AG04449 (cell line): ENCODE measurements at regions not wholly inside any gene's neighbourhood (a gene's known extent, or its start where the extent isn't known, plus 50 kb on each side); places are given as distances from the start of the nearest gene placed in this dataset.
A peak's percentile ranks its signal among the peaks of the same experiment; 100 is the strongest.

Experiments
- CTCF ChIA-PET: fragments of 350-600 bp; formaldehyde crosslinking; extraction: SDS; loops from one replicate; lab custom pipeline; 2021; ENCODE audit warnings: antibody characterized with exemption; lab: Yijun Ruan, JAX
- POLR2A ChIA-PET: fragments of 400-600, 350-600 bp; formaldehyde crosslinking; extraction: SDS; loops from one replicate; lab custom pipeline; 2020; ENCODE audit warnings: antibody characterized with exemption, inconsistent platforms; lab: Yijun Ruan, JAX
- DNase-seq: peaks from one replicate; pipeline ENCODE4 v3.0.0-alpha.2; 2010; ENCODE audit warnings: low read depth, low spot score
- H3K4me3 ChIP-seq: 2 replicates; pipeline ENCODE4 v1.5.1; 2011; ENCODE audit warnings: low read depth, mild to moderate bottlenecking, control low read depth, low read length
- TF ChIP-seq, protein P1 (sequence below): IDR thresholded peaks from one replicate; pipeline ENCODE4 v1.5.1; 2011; ENCODE audit warnings: mild to moderate bottlenecking, moderate library complexity, low read length, control low read depth, inconsistent platforms; ENCODE audit not compliant: insufficient read depth; ENCODE audit errors: missing control alignments

DNA sequence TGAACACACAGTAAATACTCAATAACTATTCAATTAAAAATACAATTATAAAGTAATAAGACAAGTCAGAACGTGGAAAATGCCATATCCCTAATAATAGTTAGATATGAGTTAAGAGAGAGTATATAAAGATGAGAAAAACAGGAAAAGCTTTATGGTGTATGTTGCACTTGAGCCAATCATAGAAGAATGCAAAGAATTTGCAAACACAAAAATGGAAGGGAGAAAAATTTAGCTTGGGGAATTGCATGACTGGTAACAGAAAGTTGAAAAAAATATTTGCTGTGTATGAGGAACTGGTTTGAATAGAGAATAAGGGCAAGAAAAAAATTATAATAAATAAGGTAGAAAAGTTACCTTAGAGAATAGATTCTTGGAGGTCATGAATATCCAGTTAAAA lies 739.6 kb upstream of the CXADR start:
- ChIA-PET POLR2A (no interaction called here), CTCF (no interaction called here)
- TF ChIP-seq, protein P1, sequence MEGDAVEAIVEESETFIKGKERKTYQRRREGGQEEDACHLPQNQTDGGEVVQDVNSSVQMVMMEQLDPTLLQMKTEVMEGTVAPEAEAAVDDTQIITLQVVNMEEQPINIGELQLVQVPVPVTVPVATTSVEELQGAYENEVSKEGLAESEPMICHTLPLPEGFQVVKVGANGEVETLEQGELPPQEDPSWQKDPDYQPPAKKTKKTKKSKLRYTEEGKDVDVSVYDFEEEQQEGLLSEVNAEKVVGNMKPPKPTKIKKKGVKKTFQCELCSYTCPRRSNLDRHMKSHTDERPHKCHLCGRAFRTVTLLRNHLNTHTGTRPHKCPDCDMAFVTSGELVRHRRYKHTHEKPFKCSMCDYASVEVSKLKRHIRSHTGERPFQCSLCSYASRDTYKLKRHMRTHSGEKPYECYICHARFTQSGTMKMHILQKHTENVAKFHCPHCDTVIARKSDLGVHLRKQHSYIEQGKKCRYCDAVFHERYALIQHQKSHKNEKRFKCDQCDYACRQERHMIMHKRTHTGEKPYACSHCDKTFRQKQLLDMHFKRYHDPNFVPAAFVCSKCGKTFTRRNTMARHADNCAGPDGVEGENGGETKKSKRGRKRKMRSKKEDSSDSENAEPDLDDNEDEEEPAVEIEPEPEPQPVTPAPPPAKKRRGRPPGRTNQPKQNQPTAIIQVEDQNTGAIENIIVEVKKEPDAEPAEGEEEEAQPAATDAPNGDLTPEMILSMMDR, result no peak
- no peak overlapping the region for H3K4me3 ChIP-seq
- DNase-seq, result peak; percentile 7

DNA sequence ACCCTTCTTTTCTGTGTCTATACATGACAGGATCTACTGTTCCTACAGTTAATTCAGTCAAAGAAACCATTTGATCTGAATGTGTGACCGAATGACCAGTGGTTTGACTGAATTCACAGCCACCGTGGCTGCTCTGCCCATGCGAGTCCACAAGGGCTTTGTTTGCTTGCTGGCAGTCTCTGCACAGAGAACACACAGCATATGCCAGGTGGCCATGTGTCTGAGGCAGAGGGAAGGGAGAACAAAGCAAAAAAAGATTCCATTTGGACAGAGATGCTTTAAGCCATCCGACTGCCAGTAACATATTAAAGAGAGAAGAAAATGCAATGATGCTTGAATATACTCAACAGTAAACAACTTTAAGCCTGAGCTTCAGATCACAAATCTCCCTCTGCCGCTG lies 737.8 kb upstream of the CXADR start:
- no peak for DNase-seq
- CTCF ChIA-PET, result no interaction called here
- POLR2A ChIA-PET, result no interaction called here
- TF ChIP-seq, protein P1, result no peak
- no peak overlapping the region for H3K4me3 ChIP-seq

DNA sequence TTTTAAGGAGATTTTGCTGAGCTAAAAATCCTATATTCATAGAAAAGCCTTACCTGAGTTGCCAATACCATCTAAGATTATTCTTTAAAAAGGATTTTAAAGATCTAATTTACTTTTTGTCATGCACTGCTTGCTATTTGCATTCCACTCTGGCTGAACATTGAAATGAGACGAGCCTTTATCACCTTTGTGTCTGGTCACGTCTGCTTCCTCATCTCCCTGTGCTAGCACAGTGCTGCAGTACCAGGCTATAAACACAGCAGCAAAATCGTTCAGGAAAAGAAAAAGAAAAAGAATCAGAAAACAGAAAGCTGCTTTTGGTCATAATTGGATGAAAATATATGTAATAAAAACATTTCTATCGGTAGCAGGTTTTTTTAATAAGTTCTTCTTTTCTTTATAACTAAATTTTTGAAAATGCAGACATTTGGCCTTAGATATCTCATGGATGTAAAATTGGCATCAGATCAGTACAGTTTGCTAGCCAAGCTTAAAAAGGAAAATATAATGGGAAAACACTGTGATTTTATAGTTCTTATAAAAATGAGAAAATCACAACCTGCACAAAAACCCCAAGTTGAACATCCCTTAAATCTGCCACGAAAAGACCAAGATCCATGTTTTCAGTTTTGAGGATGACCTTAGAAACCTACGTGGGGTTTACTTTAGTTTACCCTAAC lies 735.7 kb upstream of the CXADR start:
- TF ChIP-seq, protein P1, result no peak
- H3K4me3 ChIP-seq, result no peak overlapping the region
- ChIA-PET POLR2A (no interaction called here), CTCF (no interaction called here)
- DNase-seq, result no peak

DNA sequence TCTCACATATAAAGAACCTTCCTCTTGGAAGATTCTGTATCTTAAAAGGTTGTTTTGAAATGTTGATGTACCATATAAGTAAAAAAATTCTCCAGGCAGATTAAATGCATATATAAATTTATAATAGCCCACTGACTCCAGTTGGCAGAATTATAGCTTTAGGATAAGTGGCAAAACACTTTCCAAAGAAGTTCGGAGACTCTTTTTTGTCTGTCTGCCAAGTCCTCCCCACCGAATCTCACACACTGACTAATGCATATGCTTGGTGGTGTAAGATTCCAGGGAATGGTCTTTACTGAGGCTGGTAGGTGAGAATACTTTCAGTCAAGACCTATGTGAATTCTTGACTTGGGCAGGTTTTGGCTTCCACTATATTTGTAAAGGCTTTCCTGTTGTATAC lies 724.3 kb upstream of the CXADR start:
- TF ChIP-seq, protein P1, result no peak
- ChIA-PET POLR2A (no interaction called here), CTCF (no interaction called here)
- no peak overlapping the region for H3K4me3 ChIP-seq
- DNase-seq, result no peak

DNA sequence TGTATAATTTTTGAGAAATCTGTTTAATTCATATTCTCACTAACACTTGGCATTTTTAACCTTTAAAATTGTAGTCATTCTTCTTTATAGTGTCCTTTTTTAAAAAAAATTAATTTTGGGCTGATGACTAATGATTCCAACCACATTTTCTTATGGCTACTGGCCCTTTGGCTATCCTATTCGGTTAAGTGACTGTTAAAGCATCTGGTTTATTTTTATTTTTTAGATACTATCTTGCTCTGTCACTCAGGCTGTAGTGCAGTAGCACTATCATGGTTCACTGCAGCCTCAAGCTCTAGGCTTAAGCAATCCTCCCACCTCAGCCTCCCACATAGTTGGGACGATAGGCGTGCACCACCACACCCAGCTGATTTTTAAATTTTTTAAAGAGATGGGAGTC lies 723.2 kb upstream of the CXADR start:
- POLR2A ChIA-PET, result no interaction called here
- H3K4me3 ChIP-seq, result no peak overlapping the region
- DNase-seq, result no peak
- CTCF ChIA-PET, result no interaction called here
- TF ChIP-seq, protein P1, result no peak

DNA sequence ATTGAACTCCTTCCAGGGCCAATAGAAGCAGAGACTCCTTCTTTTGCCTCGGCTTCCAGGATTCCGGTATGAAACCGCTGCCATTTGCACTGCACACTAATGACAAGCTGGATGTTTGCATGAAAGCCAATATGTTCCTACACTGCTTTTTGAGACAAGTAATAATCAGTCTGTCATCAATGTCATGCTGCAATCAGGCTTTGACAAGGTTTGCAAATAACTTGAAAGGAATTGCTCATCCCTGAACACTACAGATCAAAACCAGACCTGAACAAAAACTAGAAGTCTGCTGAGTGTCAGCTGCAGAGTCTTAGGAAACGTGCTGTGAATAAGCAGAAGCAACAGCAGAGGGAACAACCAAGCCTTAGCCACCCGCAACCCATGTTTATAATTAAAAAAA lies 720.7 kb upstream of the CXADR start:
- CTCF ChIA-PET, result no interaction called here
- no peak for DNase-seq
- TF ChIP-seq, protein P1, result no peak
- H3K4me3 ChIP-seq, result no peak overlapping the region
- POLR2A ChIA-PET, result no interaction called here
